ENCODE measurements at regions not wholly inside any gene's neighbourhood (a gene's known extent, or its start where the extent isn't known, plus 50 kb on each side); places are given as distances from the start of the nearest gene placed in this dataset.
"Not testable (repeated sequence)": the region's sequence is repeated elsewhere in the genome, so short reads cannot be mapped to it uniquely, and the experiment has no call there.

- DNase-seq: peak; percentile 76
Observed at GRCh38 chr13:110006304-110006703, 219.9 kb upstream of the IRS2 start.

- peak; percentile 35 for DNase-seq
Observed at GRCh38 chr13:110005563-110005962, 219.2 kb upstream of the IRS2 start.

GRCh38 chr13:110004814-110005213 is 218.4 kb upstream of the IRS2 start:
- DNase-seq: no peak

GRCh38 chr13:110001670-110002275 is 215.4 kb upstream of the IRS2 start:
- peak; percentile 84 for DNase-seq

GRCh38 chr13:110000534-110001345 is 214.4 kb upstream of the IRS2 start:
- peak; percentile 7 for DNase-seq

- DNase-seq: no peak
Observed at GRCh38 chr13:109999659-110000533, 213.5 kb upstream of the IRS2 start.

GRCh38 chr13:109998684-109999533 is 212.5 kb upstream of the IRS2 start:
- DNase-seq: peak; percentile 97

- DNase-seq: no peak
Observed at GRCh38 chr13:109998037-109998436, 211.7 kb upstream of the IRS2 start.

- DNase-seq: not testable (repeated sequence)
Observed at GRCh38 chr13:109997056-109997595, 210.7 kb upstream of the IRS2 start.

GRCh38 chr13:109996404-109996960 is 210.1 kb upstream of the IRS2 start:
- no peak for DNase-seq

GRCh38 chr13:109995578-109995977 is 209.2 kb upstream of the IRS2 start:
- no peak for DNase-seq

GRCh38 chr13:109990296-109990695 is 203.9 kb upstream of the IRS2 start:
- no peak for DNase-seq

- DNase-seq: peak; percentile 62
Observed at GRCh38 chr13:109989686-109990085, 203.3 kb upstream of the IRS2 start.

GRCh38 chr13:109989155-109989554 is 202.8 kb upstream of the IRS2 start:
- peak; percentile 79 for DNase-seq

GRCh38 chr13:109986851-109987250 is 200.5 kb upstream of the IRS2 start:
- DNase-seq: no peak

GRCh38 chr13:109985871-109986450 is 199.6 kb upstream of the IRS2 start:
- peak; percentile 57 for DNase-seq

- DNase-seq: no peak
Observed at GRCh38 chr13:109983447-109983846, 197.1 kb upstream of the IRS2 start.

GRCh38 chr13:109981000-109981399 is 194.6 kb upstream of the IRS2 start:
- no peak for DNase-seq

- not testable (repeated sequence) for DNase-seq
Observed at GRCh38 chr13:109979676-109980075, 193.3 kb upstream of the IRS2 start.

GRCh38 chr13:109979228-109979627 is 192.8 kb upstream of the IRS2 start:
- DNase-seq: no peak

GRCh38 chr13:109977212-109977968 is 191.0 kb upstream of the IRS2 start:
- DNase-seq: no peak
